Transverse colon (tissue), 4 donors: ENCODE measurements at regions not wholly inside any gene's neighbourhood (a gene's known extent, or its start where the extent isn't known, plus 50 kb on each side); places are given as distances from the start of the nearest gene placed in this dataset.

Experiments
- DNase-seq: peaks from one replicate; pipeline ENCODE4 v3.0.0-alpha.2; 2019
- H3K27ac ChIP-seq, 4 donors: fragments of 200-600 bp; sonication (generic); 2 replicates each; pipeline ENCODE4 v1.5.1; 2016 to 2018; ENCODE audit warnings: inconsistent platforms in 4 of 4
- H3K27me3 ChIP-seq: fragments of 200-600 bp; sonication (generic); 2 replicates; pipeline ENCODE4 v1.5.1; 2017; ENCODE audit warnings: inconsistent platforms
- H3K36me3 ChIP-seq, 4 donors: fragments of 200-600 bp; sonication (generic); 2 replicates each; pipeline ENCODE4 v1.5.1; 2017 to 2019; ENCODE audit warnings: inconsistent platforms in 4 of 4
- H3K4me1 ChIP-seq, 4 donors: fragments of 200-600 bp; sonication (generic); 2 replicates each; pipeline ENCODE4 v1.5.1; 2017 to 2020; ENCODE audit warnings: inconsistent platforms in 4 of 4
- H3K4me3 ChIP-seq, 4 donors: fragments of 200-600 bp; sonication (generic); 1 replicate in 1 of 4; 2 replicates in 3 of 4; pipeline versions ENCODE4 v1.5.1 to v1.6.1; 2017 to 2019; ENCODE audit warnings: inconsistent platforms in 4 of 4
- H3K9me3 ChIP-seq, 2 donors: fragments of 200-600 bp; sonication (generic); 2 replicates each; pipeline ENCODE4 v1.5.1; 2017 to 2019; ENCODE audit warnings: inconsistent platforms in 2 of 2
- CTCF ChIP-seq, 5 experiments: fragments of 200-600 bp in 3 of 5; fragments of 450-650 bp in 2 of 5; sonication (generic) in 3 of 5; IDR thresholded peaks; 1 replicate in 2 of 5; 2 replicates in 3 of 5; pipeline ENCODE4 v1.5.1; 2016 to 2017; ENCODE audit warnings: antibody characterized with exemption in 5 of 5, inconsistent platforms in 3 of 5, mild to moderate bottlenecking in 2 of 5, moderate library complexity in 1 of 5
- EP300 ChIP-seq: sonication (generic); formaldehyde crosslinking; IDR thresholded peaks from one replicate; pipeline ENCODE4 v1.6.1; 2017; ENCODE audit warnings: antibody characterized with exemption, low read depth
- POLR2A ChIP-seq: fragments of 450-650 bp; IDR thresholded peaks from one replicate; pipeline ENCODE4 v1.6.1; 2016; ENCODE audit warnings: antibody characterized with exemption, mild to moderate bottlenecking, moderate library complexity
- POLR2AphosphoS5 ChIP-seq, 3 donors: sonication (generic); formaldehyde crosslinking; IDR thresholded peaks; one replicate each; pipeline ENCODE4 v1.6.1; 2016; ENCODE audit warnings: antibody characterized with exemption in 3 of 3
- WGBS, 2 donors: methylation state at CpG; one replicate each; pipeline ENCODE4 v1.1.5; 2018; ENCODE audit warnings: low coverage in 1 of 2; 5-methylcytosine and 5-hydroxymethylcytosine counted together
- in situ Hi-C, 4 donors: fragments of 200-750 bp; cut with MboI; loops; one replicate each; pipeline versions ENCODE4 v1.15.0 to v1.15.1; 2017; ENCODE audit warnings: low sequenced_read_pairs in 3 of 4, low pct_ligation_motif_present in 1 of 4, low pct_unique_long_range_greater_than_20kb in 1 of 4
- intact Hi-C: fragments of 100-400 bp; cut with DNase I; formaldehyde crosslinking; loops from one replicate; pipeline ENCODE4 v1.15.1; 2023; ENCODE audit warnings: low total_unique reads

- Histone ChIP-seq H3K27me3 (peaks cover 33% of the 10 kb centered on the region), H3K4me3 (no peak overlapping the region), H3K9me3 (no peaks in the 10 kb centered on the region), H3K36me3 (no peaks in the 10 kb centered on the region), H3K27ac (no peak overlapping the region), H3K4me1 (peaks cover 5 to 13% (median 8%) of the 10 kb centered on the region in 4 donors)
- DNase-seq = no peak
- in situ Hi-C loops (no loop called here), intact Hi-C loops (no loop called here)
- 33 to 50% methylated on average over 3 to 8 of the region's 8 CpGs for WGBS, 2 donors
- no peak for TF ChIP-seq EP300
- no peak for TF ChIP-seq CTCF (IDR thresholded peaks at IDR 0.05)
- TF ChIP-seq POLR2A = no peak
- TF ChIP-seq POLR2AphosphoS5 (IDR thresholded peaks at IDR 0.05) = no peak
Observed at GRCh38 chr16:86661706-86662105, 83.4 kb downstream of the FOXL1 start.

- in situ Hi-C loops = no loop called here
Observed at GRCh38 chr16:86662195-86662594, 83.8 kb downstream of the FOXL1 start.

GRCh38 chr16:86662740-86663139 lies 84.4 kb downstream of the FOXL1 start:
- DNase-seq = no peak
- no peak overlapping the region for H3K4me3 ChIP-seq
- H3K27me3 ChIP-seq = peaks cover 33% of the 10 kb centered on the region
- H3K4me1 ChIP-seq = peaks cover 5 to 13% (median 8%) of the 10 kb centered on the region in 4 donors
- WGBS, 2 donors = 34 to 59% methylated on average over 2 to 3 of the region's 3 CpGs
- TF ChIP-seq POLR2A = no peak
- TF ChIP-seq EP300 = no peak
- TF ChIP-seq CTCF (IDR thresholded peaks at IDR 0.05) = no peak
- no peak for TF ChIP-seq POLR2AphosphoS5 (IDR thresholded peaks at IDR 0.05)
- in situ Hi-C loops = no loop called here
- H3K27ac ChIP-seq = no peak overlapping the region
- intact Hi-C loops = no loop called here
- no peaks in the 10 kb centered on the region for H3K9me3 ChIP-seq
- no peaks in the 10 kb centered on the region for H3K36me3 ChIP-seq

More at GRCh38 chr16:86662195-86662594, 83.8 kb downstream of the FOXL1 start:
- WGBS, 2 donors = 50 to 52% methylated on average over 5 of the region's 5 CpGs
- Histone ChIP-seq H3K27ac (no peak overlapping the region), H3K4me3 (no peak overlapping the region), H3K27me3 (peaks cover 33% of the 10 kb centered on the region), H3K36me3 (no peaks in the 10 kb centered on the region), H3K9me3 (no peaks in the 10 kb centered on the region), H3K4me1 (peaks cover 5 to 13% (median 8%) of the 10 kb centered on the region in 4 donors)
- intact Hi-C loops = no loop called here
- TF ChIP-seq POLR2AphosphoS5 (IDR thresholded peaks at IDR 0.05) = no peak
- TF ChIP-seq CTCF (IDR thresholded peaks at IDR 0.05) = no peak
- TF ChIP-seq EP300 = no peak
- no peak for TF ChIP-seq POLR2A
- no peak for DNase-seq

DNA sequence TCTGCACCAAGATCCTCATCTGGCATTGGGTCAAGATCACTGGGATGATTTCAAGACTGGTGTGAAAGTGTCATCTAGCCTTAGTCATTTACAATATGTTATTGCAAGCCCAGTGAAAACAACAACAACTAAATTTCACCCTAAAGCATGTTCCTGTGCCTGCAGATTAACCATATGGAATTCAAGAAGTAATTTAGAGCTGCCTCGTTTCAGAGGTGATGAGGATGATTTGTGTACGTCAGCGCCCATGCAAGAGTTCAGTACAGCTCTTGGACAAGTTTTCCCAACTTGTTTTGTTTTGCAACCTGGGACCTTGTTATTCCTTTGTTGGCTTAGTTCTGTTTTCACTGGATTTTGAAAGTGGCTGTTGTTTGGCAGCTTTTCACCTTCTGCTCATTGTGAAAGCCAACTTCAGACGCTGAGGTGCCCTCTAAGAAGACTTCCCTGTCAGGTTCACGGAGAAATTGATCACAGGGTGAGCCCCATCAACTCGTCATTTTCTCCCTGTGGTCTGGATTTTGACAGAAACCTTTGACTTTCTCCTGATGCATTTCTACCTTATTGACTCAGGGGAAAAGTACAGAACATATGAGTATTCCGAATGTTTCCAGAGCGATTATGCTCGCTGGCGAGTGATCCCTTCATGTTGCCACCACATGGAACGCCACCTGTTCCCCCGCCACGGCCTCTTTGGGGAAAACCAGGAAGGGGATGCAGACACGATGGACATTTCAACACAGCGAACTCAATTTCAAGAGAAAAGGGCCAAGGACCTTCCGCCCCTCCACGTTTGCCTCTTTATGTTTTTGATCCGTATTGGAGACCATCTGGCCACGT lies 85.6 kb downstream of the FOXL1 start:
- Histone ChIP-seq H3K36me3 (no peaks in the 10 kb centered on the region), H3K4me3 (no peak overlapping the region), H3K4me1 (peaks cover 5 to 13% (median 8%) of the 10 kb centered on the region in 4 donors), H3K27me3 (peaks cover 27% of the 10 kb centered on the region), H3K9me3 (no peaks in the 10 kb centered on the region), H3K27ac (peak overlapping the region; percentile 37 to 83 (median 68))
- intact Hi-C loops = no loop called here
- TF ChIP-seq POLR2A (no peak), CTCF (IDR thresholded peaks at IDR 0.05) (no peak), EP300 (no peak), POLR2AphosphoS5 (IDR thresholded peaks at IDR 0.05) (no peak)
- in situ Hi-C loops = no loop called here
- 71 to 75% methylated on average over 11 to 19 of the region's 19 CpGs for WGBS, 2 donors
- no peak for DNase-seq
